ENCODE measurements at regions not wholly inside any gene's neighbourhood (a gene's known extent, or its start where the extent isn't known, plus 50 kb on each side); places are given as distances from the start of the nearest gene placed in this dataset.

DNA sequence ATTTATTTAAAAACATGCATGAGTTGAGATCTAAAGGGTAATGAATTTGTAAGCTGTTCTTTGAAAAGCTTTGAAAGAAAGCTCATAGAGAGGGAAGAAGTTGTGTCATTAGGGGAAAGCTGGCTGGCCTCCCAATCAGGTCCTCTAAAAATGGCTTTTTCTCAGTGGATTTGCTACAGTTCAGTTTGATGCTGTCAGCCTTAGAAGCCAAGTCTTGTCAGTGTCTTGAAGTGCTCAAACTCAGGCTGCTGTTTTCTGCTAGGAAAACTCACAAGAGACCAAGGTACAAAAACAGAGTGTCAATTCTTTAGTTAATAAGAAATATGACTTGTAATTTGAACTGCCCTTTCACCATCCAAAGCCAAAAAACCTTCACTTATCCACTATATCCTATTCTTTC is 243.8 kb downstream of the OTOL1 start:
- TF ChIP-seq, protein P1, sequence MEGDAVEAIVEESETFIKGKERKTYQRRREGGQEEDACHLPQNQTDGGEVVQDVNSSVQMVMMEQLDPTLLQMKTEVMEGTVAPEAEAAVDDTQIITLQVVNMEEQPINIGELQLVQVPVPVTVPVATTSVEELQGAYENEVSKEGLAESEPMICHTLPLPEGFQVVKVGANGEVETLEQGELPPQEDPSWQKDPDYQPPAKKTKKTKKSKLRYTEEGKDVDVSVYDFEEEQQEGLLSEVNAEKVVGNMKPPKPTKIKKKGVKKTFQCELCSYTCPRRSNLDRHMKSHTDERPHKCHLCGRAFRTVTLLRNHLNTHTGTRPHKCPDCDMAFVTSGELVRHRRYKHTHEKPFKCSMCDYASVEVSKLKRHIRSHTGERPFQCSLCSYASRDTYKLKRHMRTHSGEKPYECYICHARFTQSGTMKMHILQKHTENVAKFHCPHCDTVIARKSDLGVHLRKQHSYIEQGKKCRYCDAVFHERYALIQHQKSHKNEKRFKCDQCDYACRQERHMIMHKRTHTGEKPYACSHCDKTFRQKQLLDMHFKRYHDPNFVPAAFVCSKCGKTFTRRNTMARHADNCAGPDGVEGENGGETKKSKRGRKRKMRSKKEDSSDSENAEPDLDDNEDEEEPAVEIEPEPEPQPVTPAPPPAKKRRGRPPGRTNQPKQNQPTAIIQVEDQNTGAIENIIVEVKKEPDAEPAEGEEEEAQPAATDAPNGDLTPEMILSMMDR (IDR thresholded peaks at IDR 0.05): no peak
- TF ChIP-seq POLR2AphosphoS5 (IDR thresholded peaks at IDR 0.05; ENCODE audit: insufficient read depth in 1 of 2, low read depth in 1 of 2): no peak
